ENCODE measurements at regions not wholly inside any gene's neighbourhood (a gene's known extent, or its start where the extent isn't known, plus 50 kb on each side); places are given as distances from the start of the nearest gene placed in this dataset.

GRCh38 chr6:165229216-165229615, 80.2 kb downstream of the C6orf118 start:
- no peak for DNase-seq
- H3K4me1 ChIP-seq = no peaks in the 10 kb centered on the region
- no peak for TF ChIP-seq CTCF (IDR thresholded peaks at IDR 0.05; ENCODE audit: low read depth, low read length)
- no peaks in the 10 kb centered on the region for H3K9me3 ChIP-seq
- H3K36me3 ChIP-seq = no peaks in the 10 kb centered on the region
- H3K27me3 ChIP-seq = no peaks in the 10 kb centered on the region
- no peak overlapping the region for H3K4me3 ChIP-seq (ENCODE audit: low read depth, low read length)

- no peak for TF ChIP-seq CTCF (IDR thresholded peaks at IDR 0.05; ENCODE audit: low read depth, low read length)
- Histone ChIP-seq H3K4me3 (ENCODE audit: low read depth, low read length) (no peak overlapping the region), H3K9me3 (no peaks in the 10 kb centered on the region; the same call in 1 of the 2 replicates), H3K4me1 (no peaks in the 10 kb centered on the region), H3K27me3 (no peaks in the 10 kb centered on the region), H3K36me3 (no peaks in the 10 kb centered on the region)
- no peak for DNase-seq
These were observed 81.6 kb downstream of the C6orf118 start for GRCh38 chr6:165227644-165228329.

- DNase-seq = no peak
- Histone ChIP-seq H3K4me1 (no peaks in the 10 kb centered on the region), H3K4me3 (ENCODE audit: low read depth, low read length) (no peak overlapping the region), H3K36me3 (no peaks in the 10 kb centered on the region), H3K9me3 (no peaks in the 10 kb centered on the region; the same call in 1 of the 2 replicates), H3K27me3 (no peaks in the 10 kb centered on the region)
- no peak for TF ChIP-seq CTCF (IDR thresholded peaks at IDR 0.05; ENCODE audit: low read depth, low read length)
These were observed 85.7 kb downstream of the C6orf118 start for GRCh38 chr6:165223736-165224135.

- no peak overlapping the region for H3K4me3 ChIP-seq (ENCODE audit: low read depth, low read length)
- H3K36me3 ChIP-seq = no peaks in the 10 kb centered on the region
- DNase-seq = no peak
- TF ChIP-seq CTCF (IDR thresholded peaks at IDR 0.05; ENCODE audit: low read depth, low read length) = no peak
- no peaks in the 10 kb centered on the region for H3K27me3 ChIP-seq
- no peaks in the 10 kb centered on the region for H3K4me1 ChIP-seq
- H3K9me3 ChIP-seq = no peaks in the 10 kb centered on the region; the same call in 1 of the 2 replicates
These were observed 86.3 kb downstream of the C6orf118 start for GRCh38 chr6:165223101-165223500.

- Histone ChIP-seq H3K27me3 (no peaks in the 10 kb centered on the region), H3K4me3 (ENCODE audit: low read depth, low read length) (no peak overlapping the region), H3K9me3 (no peaks in the 10 kb centered on the region; the same call in 1 of the 2 replicates), H3K4me1 (no peaks in the 10 kb centered on the region), H3K36me3 (no peaks in the 10 kb centered on the region)
- no peak for TF ChIP-seq CTCF (IDR thresholded peaks at IDR 0.05; ENCODE audit: low read depth, low read length)
- no peak for DNase-seq
These were observed 86.9 kb downstream of the C6orf118 start for GRCh38 chr6:165222315-165223025.

GRCh38 chr6:165220045-165220444, 89.4 kb downstream of the C6orf118 start:
- Histone ChIP-seq H3K27me3 (no peaks in the 10 kb centered on the region), H3K36me3 (no peaks in the 10 kb centered on the region), H3K4me3 (ENCODE audit: low read depth, low read length) (no peak overlapping the region), H3K9me3 (no peaks in the 10 kb centered on the region; the same call in 1 of the 2 replicates), H3K4me1 (no peaks in the 10 kb centered on the region)
- DNase-seq = no peak
- no peak for TF ChIP-seq CTCF (IDR thresholded peaks at IDR 0.05; ENCODE audit: low read depth, low read length)
